ENCODE measurements at regions not wholly inside any gene's neighbourhood (a gene's known extent, or its start where the extent isn't known, plus 50 kb on each side); places are given as distances from the start of the nearest gene placed in this dataset.
A peak's percentile ranks its signal among the peaks of the same experiment; 100 is the strongest.

GRCh38 chr18:60982329-60982695 lies 350.9 kb upstream of the CDH20 start:
- peak in 2 of 3 experiments; percentile 60 to 86 for DNase-seq

DNA sequence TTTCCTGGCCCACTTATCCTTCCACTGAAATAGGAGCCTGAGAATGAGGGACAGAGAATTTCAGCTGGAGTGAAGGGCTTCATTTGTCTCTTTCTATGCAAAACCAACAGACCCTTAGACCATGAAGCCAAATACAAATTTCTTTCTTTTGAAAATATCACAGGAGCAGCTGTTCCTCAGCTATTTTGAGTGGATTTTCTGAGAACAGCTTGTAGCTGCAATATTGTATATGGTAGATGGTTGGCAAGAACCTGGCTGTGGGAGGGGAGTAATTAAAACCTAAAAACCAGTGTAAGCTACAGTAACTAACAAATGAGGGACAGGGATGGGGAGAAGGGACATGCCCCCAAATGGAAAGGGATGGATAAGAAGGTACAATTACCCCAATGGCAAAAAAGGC lies 350.3 kb upstream of the CDH20 start:
- no peak for DNase-seq

GRCh38 chr18:60984510-60984909 lies 348.7 kb upstream of the CDH20 start:
- DNase-seq = no peak

DNA sequence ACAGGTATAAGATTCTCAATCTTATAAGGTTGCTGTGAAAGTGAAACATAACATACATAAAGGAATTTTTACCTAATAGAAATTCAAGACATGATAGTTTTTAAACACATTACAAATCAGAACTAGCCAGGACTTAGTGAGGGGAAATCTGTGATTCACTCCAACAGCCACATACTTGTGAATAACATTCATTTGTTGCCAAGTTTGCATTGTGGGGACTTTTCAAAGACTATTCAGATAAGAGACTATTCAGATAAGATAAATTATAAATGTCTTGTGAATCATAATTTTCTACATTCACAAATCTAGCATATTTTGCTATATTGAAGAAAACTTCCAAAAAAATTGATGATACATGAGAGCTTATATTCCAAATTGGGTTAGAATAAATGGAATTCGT lies 345.3 kb upstream of the CDH20 start:
- DNase-seq = no peak

- no peak for DNase-seq
Measured at GRCh38 chr18:60996326-60996725, 336.9 kb upstream of the CDH20 start.

DNA sequence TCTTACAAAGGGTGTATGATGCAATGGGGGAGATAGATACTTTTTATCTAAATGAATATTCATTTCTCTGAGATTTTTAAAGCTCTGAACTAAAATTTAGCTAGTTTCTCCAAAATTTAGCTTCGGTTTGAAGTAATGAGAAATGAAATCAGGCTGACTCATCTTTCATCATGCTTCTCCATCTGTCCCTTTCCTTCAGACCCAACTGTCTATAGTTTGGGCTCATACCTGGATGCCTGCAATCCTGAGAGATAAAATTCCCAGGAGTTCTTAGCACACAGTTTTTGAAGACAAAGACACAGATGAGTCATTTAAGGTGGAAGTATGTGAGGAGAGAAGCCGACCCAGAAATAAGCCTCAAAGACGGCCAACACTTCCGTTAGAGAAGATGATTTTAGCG lies 336.4 kb upstream of the CDH20 start:
- no peak for DNase-seq

DNA sequence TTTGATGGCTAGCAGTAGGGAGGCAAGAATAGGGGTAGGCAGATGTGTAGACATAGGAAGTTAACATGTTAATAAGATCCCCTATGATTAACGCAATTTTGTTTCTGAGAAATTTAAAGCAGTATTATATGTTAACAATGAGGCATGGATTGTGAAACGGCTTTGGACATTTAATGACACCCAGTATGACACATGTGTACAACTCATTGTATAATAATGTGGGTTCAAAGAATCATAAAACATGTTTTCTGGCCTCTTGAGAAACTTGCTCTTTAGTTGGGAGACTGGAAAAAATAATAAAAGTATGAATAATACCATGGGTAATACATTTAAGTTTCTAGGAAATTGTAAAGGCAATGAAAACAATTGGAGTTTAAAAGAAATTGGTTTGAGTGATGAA lies 332.1 kb upstream of the CDH20 start:
- no peak for DNase-seq

- DNase-seq = no peak
Measured at GRCh38 chr18:61006687-61007224, 326.5 kb upstream of the CDH20 start.

DNA sequence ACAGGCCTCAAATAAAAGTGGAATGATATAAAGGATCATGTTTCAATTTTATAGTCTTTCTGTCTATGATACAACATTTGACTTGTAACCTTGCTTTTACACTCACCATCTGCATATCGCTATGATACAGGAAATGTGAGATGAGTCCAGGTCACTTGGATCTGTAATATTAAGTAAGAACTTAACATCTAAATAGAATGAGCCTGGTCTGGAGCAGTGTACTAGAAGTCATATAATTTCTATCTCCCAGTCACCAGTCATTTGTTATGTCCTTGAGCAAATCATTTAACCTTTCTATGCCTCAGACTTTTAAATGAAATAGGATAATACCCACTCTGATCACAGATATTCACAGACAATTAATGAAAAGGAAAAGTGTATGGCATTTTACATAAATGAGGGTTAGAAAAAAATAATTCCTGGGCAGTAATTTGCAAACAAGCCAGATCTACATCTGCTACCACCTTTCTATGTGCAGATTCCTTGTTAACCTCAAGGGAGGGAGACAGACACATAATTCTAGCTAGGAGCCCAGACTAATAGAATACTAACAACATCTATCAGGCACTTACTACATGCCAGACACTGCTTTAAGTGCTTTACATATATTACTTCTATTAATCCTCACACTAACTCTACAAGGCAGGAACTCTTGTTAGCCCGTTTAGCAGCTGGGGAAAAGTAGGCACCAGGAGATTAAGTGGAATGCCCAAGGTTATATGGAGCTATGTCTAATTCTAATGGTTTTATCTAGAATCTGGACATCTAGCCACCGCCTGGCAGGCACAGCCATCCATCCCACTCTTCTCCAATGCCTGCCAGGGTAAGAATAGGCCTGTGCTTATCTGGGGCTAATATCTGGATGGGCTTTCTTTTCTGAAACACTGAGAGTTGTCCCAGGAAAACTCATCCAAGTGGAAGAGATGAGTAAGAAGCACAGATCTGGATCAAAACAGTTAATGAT lies 313.6 kb upstream of the CDH20 start:
- DNase-seq = peak in 1 of 3 experiments; percentile 58

- DNase-seq = peak in 1 of 3 experiments; percentile 55
Measured at GRCh38 chr18:61025596-61025995, 307.6 kb upstream of the CDH20 start.

DNA sequence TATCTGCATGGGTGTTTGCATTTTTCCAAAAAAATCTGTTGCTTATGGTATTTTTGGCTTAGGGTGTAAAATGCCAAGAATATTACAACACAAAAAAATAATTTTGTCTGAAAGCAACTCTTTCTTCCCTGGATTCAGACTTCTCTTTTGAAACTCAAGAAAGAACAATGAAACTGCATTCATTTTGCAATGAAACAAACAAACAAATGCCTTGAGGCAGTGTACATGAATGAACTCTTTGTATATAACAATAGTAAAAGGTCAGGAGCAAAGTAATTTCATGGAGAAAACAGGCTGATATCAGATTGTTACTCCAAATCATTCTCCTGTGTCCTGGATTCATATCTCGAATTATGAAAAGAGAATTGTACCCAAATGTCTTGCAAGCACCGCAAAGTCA lies 301.6 kb upstream of the CDH20 start:
- DNase-seq = no peak

GRCh38 chr18:61034580-61034979 lies 298.6 kb upstream of the CDH20 start:
- DNase-seq = peak in 1 of 3 experiments; percentile 29

GRCh38 chr18:61039251-61039650 lies 294.0 kb upstream of the CDH20 start:
- no peak for DNase-seq

- no peak for DNase-seq
Measured at GRCh38 chr18:61047794-61048193, 285.4 kb upstream of the CDH20 start.

GRCh38 chr18:61057443-61057842 lies 275.8 kb upstream of the CDH20 start:
- DNase-seq = no peak

DNA sequence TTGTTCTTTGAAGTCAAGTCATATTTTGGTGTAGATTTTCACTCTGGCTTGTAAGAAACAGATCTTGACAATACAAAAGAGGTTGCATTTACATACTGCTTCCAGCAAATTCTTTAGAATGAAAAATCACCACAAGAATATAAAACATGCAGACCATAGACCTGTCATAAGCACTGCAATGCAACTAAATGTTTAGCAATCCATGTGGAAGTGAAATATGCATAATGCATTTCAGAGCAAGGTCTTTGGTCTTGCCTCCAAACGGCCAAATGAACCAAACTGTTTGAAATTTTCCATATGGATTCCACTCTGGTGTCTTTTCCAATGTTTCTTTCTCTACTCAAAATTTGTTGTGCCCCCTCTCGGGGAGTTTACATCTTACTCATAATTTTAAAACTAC lies 271.0 kb upstream of the CDH20 start:
- DNase-seq = no peak

- DNase-seq = peak in 2 of 3 experiments; percentile 57 to 89
Measured at GRCh38 chr18:61064911-61065310, 268.3 kb upstream of the CDH20 start.

- peak in 2 of 3 experiments; percentile 52 to 85 for DNase-seq
Measured at GRCh38 chr18:61076986-61077385, 256.2 kb upstream of the CDH20 start.

GRCh38 chr18:61079714-61080113 lies 253.5 kb upstream of the CDH20 start:
- DNase-seq = no peak

DNA sequence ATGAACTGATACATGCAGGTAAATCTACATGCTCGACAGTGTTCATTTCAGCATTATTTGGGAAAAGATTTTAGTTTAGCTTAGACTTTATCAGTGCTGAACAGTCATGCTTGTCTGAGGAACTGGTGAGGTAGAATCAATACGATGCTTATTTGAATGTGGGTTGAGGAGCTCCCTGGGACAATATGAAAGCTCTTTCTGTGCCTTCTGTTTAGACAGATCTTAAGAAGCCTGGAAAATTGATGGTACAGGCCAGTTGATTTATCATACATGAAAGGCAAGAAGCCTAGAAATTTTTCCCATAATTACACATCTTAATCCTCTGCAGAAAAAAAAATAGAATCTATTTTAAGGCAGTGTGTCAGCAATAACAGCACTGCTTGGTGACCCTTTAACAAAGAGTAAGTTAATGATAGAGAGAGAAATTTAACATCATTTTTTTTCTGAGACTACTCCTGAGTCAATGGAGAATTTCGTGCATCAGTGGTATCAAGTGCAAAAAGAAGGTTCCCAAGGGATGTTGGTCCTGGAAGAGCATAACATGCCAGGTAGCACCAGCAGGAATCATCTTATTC lies 252.2 kb upstream of the CDH20 start:
- DNase-seq = peak in 2 of 3 experiments; percentile 50 to 63

GRCh38 chr18:61082976-61083630 lies 250.1 kb upstream of the CDH20 start:
- DNase-seq = no peak

DNA sequence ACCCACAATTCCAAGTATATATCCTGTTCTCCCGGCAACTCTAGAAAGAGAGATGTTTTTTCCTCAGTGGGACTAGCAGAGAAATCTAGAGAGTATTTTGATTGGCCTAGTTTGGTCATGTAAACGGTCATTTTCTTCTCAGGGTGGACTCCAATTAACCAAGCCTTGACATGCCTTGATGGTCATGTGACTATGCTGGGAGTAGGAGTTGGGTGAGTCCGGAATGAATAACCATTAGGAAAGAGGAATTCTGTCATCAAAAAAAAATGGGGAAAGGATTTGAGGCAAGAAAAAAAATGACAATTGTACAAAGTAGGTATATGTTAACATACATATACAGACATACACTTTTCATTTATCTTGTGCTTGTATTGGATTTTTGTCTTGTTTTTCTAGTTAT lies 248.2 kb upstream of the CDH20 start:
- no peak for DNase-seq

GRCh38 chr18:61085761-61086160 lies 247.5 kb upstream of the CDH20 start:
- peak in 2 of 3 experiments; percentile 70 to 88 for DNase-seq

- DNase-seq = no peak
Measured at GRCh38 chr18:61086657-61087056, 246.6 kb upstream of the CDH20 start.
